ENCODE measurements at regions not wholly inside any gene's neighbourhood (a gene's known extent, or its start where the extent isn't known, plus 50 kb on each side); places are given as distances from the start of the nearest gene placed in this dataset.

DNA sequence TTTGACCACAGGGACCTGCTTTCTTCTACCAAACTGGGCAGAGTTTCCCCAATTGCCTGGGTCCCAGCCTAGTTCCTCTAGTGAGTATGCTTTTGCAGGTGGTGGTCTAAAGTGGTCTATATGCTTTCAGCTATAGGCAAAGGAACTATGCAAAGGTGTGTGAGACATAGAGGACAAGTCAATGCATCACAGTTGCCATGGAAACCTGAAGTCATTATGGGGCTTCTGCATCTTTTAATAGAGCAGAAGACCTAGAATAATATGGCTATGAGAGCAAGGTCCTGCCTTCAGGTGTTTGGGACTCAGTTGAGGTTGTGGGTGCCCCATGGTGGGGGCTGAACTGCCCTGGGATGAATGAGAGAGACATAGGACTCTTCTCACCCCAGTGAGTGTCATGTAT, 92.1 kb upstream of the RAB40AL start:
- Mint-ChIP-seq H3K27ac (no peak overlapping the region), H3K4me3 (no peak overlapping the region), H3K9me3 (peaks cover 30% of the 10 kb centered on the region), H3K27me3 (ENCODE audit: insufficient read depth) (no peaks in the 10 kb centered on the region), H3K36me3 (ENCODE audit: low read depth) (peaks cover 9% of the 10 kb centered on the region), H3K4me1 (no peaks in the 10 kb centered on the region)
- Histone ChIP-seq H3K36me3 (ENCODE audit: control insufficient read depth, insufficient read depth, low read length) (peaks cover 17% of the 10 kb centered on the region), H3K27ac (ENCODE audit: low read depth, low read length) (no peak overlapping the region), H3K4me3 (ENCODE audit: low read length) (no peak overlapping the region), H3K9me3 (ENCODE audit: control insufficient read depth, low read length) (no peaks in the 10 kb centered on the region), H3K9ac (ENCODE audit: extremely low read depth, low read length, poor library complexity, severe bottlenecking) (no peak overlapping the region), H3K27me3 (ENCODE audit: control insufficient read depth, insufficient read depth, low read length, poor library complexity, severe bottlenecking) (no peaks in the 10 kb centered on the region), H3K4me1 (ENCODE audit: control insufficient read depth, insufficient read depth, low read length) (no peaks in the 10 kb centered on the region)
- DNase-seq, result no peak
- TF ChIP-seq, protein P1, sequence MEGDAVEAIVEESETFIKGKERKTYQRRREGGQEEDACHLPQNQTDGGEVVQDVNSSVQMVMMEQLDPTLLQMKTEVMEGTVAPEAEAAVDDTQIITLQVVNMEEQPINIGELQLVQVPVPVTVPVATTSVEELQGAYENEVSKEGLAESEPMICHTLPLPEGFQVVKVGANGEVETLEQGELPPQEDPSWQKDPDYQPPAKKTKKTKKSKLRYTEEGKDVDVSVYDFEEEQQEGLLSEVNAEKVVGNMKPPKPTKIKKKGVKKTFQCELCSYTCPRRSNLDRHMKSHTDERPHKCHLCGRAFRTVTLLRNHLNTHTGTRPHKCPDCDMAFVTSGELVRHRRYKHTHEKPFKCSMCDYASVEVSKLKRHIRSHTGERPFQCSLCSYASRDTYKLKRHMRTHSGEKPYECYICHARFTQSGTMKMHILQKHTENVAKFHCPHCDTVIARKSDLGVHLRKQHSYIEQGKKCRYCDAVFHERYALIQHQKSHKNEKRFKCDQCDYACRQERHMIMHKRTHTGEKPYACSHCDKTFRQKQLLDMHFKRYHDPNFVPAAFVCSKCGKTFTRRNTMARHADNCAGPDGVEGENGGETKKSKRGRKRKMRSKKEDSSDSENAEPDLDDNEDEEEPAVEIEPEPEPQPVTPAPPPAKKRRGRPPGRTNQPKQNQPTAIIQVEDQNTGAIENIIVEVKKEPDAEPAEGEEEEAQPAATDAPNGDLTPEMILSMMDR (conservative IDR thresholded peaks at IDR 0.05), result no peak

DNA sequence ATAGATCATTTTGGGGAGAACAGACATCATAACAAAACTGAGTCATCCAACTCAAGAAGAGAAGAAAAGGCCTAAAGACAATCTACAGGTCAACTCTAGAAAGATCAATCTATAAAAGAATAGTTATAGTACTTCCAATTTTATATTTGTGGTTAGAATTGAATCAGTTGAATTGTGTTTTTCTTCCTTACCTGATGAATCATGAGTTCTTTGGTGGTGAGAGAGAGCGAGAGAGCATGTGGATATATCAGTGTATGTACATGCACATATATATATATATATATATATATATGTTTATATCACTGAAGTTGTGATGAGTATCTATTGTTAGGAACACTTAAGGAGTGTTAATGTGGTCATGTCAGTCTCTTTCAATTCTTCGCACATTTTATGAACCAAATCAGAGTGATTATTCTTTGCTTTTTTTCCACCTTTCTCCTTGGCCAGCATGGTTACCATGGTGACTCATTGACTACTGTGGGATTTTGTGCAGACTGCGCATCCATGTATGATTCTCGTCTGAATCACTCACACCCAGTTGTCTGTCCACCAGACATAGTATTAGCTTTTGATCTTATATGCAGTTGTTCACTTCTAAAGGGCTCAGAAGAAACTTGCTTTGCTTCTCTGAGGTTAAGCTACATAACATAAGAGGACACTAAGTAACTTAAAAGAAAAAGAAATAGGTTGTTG, 90.4 kb upstream of the RAB40AL start:
- 80 to 100% methylated on average over 2 to 3 of the region's 4 CpGs for whole genome bisulfite sequencing, 2 experiments (ENCODE audit: insufficient coverage in 1 of 2, insufficient read length in 1 of 2)
- TF ChIP-seq, protein P1 (conservative IDR thresholded peaks at IDR 0.05), result no peak
- H3K27ac Mint-ChIP-seq, result no peak overlapping the region
- H3K36me3 Mint-ChIP-seq (ENCODE audit: low read depth), result peaks cover 3% of the 10 kb centered on the region
- Histone ChIP-seq H3K9ac (ENCODE audit: extremely low read depth, low read length, poor library complexity, severe bottlenecking) (no peak overlapping the region), H3K9me3 (ENCODE audit: control insufficient read depth, low read length) (no peaks in the 10 kb centered on the region), H3K4me3 (ENCODE audit: low read length) (no peak overlapping the region), H3K27ac (ENCODE audit: low read depth, low read length) (no peak overlapping the region), H3K4me1 (ENCODE audit: control insufficient read depth, insufficient read depth, low read length) (no peaks in the 10 kb centered on the region), H3K27me3 (ENCODE audit: control insufficient read depth, insufficient read depth, low read length, poor library complexity, severe bottlenecking) (no peaks in the 10 kb centered on the region), H3K36me3 (ENCODE audit: control insufficient read depth, insufficient read depth, low read length) (peaks cover 13% of the 10 kb centered on the region)
- peaks cover 28% of the 10 kb centered on the region for H3K9me3 Mint-ChIP-seq
- H3K4me3 Mint-ChIP-seq, result no peak overlapping the region
- H3K4me1 Mint-ChIP-seq, result no peaks in the 10 kb centered on the region
- no peak for DNase-seq
- no peaks in the 10 kb centered on the region for H3K27me3 Mint-ChIP-seq (ENCODE audit: insufficient read depth)

DNA sequence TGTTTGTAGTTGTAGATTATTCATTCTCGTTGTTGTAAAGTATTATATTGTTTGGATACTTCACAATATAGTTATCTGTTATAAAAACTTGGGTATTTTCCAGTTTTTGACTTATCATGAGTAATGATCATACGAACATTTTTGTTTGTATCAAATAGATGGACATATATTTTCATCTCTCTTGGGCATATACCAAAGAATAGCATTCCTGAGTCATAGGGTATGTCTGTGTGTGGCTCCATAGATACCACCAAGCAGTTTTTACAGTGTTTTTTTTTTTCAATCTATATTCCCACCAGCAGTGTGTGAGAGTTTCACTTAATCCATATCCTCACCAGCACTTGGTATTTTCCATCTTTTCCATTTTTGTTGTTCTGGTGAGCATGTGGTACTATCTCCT, 89.7 kb upstream of the RAB40AL start:
- H3K4me1 Mint-ChIP-seq, result no peaks in the 10 kb centered on the region
- no peak for DNase-seq
- Histone ChIP-seq H3K4me1 (ENCODE audit: control insufficient read depth, insufficient read depth, low read length) (no peaks in the 10 kb centered on the region), H3K9me3 (ENCODE audit: control insufficient read depth, low read length) (no peaks in the 10 kb centered on the region), H3K9ac (ENCODE audit: extremely low read depth, low read length, poor library complexity, severe bottlenecking) (no peak overlapping the region), H3K4me3 (ENCODE audit: low read length) (no peak overlapping the region), H3K27ac (ENCODE audit: low read depth, low read length) (no peak overlapping the region), H3K27me3 (ENCODE audit: control insufficient read depth, insufficient read depth, low read length, poor library complexity, severe bottlenecking) (no peaks in the 10 kb centered on the region), H3K36me3 (ENCODE audit: control insufficient read depth, insufficient read depth, low read length) (peaks cover 13% of the 10 kb centered on the region)
- no peak overlapping the region for H3K4me3 Mint-ChIP-seq
- no peaks in the 10 kb centered on the region for H3K27me3 Mint-ChIP-seq (ENCODE audit: insufficient read depth)
- H3K9me3 Mint-ChIP-seq, result peaks cover 28% of the 10 kb centered on the region
- H3K27ac Mint-ChIP-seq, result no peak overlapping the region
- peaks cover 3% of the 10 kb centered on the region for H3K36me3 Mint-ChIP-seq (ENCODE audit: low read depth)
- WGBS, 2 experiments (ENCODE audit: insufficient coverage in 1 of 2, insufficient read length in 1 of 2), result 100% methylated on average over 2 of the region's 2 CpGs; no CpG with 5 or more reads in 1 of the 2 experiments
- TF ChIP-seq, protein P1 (conservative IDR thresholded peaks at IDR 0.05), result no peak

All from endodermal cell (in vitro differentiated cells).